ENCODE measurements at regions not wholly inside any gene's neighbourhood (a gene's known extent, or its start where the extent isn't known, plus 50 kb on each side); places are given as distances from the start of the nearest gene placed in this dataset.

GRCh38 chr7:153475239-153475638 lies 577.0 kb upstream of the DPP6 start:
- H3K9me3 ChIP-seq (ENCODE audit: low read length), result no peaks in the 10 kb centered on the region
- TF ChIP-seq CTCF (IDR thresholded peaks at IDR 0.05; ENCODE audit: poor library complexity, severe bottlenecking) (no peak), EP300 (conservative IDR thresholded peaks at IDR 0.05; ENCODE audit: poor library complexity, severe bottlenecking) (no peak), MXI1 (conservative IDR thresholded peaks at IDR 0.05; ENCODE audit: poor library complexity, severe bottlenecking) (no peak), POLR2AphosphoS5 (IDR thresholded peaks at IDR 0.05) (no peak), TAF1 (IDR thresholded peaks at IDR 0.05; ENCODE audit: low read depth) (no peak), SMC3 (conservative IDR thresholded peaks at IDR 0.05; ENCODE audit: poor library complexity) (no peak), RAD21 (conservative IDR thresholded peaks at IDR 0.05) (no peak), EZH2 (IDR thresholded peaks at IDR 0.05; ENCODE audit: borderline replicate concordance, insufficient read depth, low read length, poor library complexity, severe bottlenecking) (no peak)
- TF ChIP-seq, protein P1, sequence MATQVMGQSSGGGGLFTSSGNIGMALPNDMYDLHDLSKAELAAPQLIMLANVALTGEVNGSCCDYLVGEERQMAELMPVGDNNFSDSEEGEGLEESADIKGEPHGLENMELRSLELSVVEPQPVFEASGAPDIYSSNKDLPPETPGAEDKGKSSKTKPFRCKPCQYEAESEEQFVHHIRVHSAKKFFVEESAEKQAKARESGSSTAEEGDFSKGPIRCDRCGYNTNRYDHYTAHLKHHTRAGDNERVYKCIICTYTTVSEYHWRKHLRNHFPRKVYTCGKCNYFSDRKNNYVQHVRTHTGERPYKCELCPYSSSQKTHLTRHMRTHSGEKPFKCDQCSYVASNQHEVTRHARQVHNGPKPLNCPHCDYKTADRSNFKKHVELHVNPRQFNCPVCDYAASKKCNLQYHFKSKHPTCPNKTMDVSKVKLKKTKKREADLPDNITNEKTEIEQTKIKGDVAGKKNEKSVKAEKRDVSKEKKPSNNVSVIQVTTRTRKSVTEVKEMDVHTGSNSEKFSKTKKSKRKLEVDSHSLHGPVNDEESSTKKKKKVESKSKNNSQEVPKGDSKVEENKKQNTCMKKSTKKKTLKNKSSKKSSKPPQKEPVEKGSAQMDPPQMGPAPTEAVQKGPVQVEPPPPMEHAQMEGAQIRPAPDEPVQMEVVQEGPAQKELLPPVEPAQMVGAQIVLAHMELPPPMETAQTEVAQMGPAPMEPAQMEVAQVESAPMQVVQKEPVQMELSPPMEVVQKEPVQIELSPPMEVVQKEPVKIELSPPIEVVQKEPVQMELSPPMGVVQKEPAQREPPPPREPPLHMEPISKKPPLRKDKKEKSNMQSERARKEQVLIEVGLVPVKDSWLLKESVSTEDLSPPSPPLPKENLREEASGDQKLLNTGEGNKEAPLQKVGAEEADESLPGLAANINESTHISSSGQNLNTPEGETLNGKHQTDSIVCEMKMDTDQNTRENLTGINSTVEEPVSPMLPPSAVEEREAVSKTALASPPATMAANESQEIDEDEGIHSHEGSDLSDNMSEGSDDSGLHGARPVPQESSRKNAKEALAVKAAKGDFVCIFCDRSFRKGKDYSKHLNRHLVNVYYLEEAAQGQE (IDR thresholded peaks at IDR 0.05; ENCODE audit: borderline replicate concordance), result no peak

GRCh38 chr7:153476166-153476565 lies 576.0 kb upstream of the DPP6 start:
- Histone ChIP-seq H3F3A (ENCODE audit: insufficient read depth, low read length, poor library complexity, severe bottlenecking) (no peaks in the 10 kb centered on the region), H3K9me3 (ENCODE audit: low read length) (no peaks in the 10 kb centered on the region), H3K36me3 (ENCODE audit: insufficient read depth, low read length) (no peaks in the 10 kb centered on the region), H3K4me3 (ENCODE audit: low read length) (no peak overlapping the region), H3K4me2 (ENCODE audit: low read length) (no peak overlapping the region), H3K9ac (ENCODE audit: low read length) (no peak overlapping the region), H3K27me3 (ENCODE audit: insufficient read depth, low read depth, low read length) (no peaks in the 10 kb centered on the region), H4K20me1 (ENCODE audit: insufficient read depth) (no peaks in the 10 kb centered on the region), H3K79me2 (replicated peaks; ENCODE audit: insufficient read depth, low read length) (no peaks in the 10 kb centered on the region), H3K27ac (ENCODE audit: low read length) (no peak overlapping the region), H3K9me2 (ENCODE audit: insufficient read depth, low read length) (no peaks in the 10 kb centered on the region), H2AFZ (ENCODE audit: low read depth, low read length) (no peak overlapping the region)
- TF ChIP-seq CTCF (IDR thresholded peaks at IDR 0.05; ENCODE audit: poor library complexity, severe bottlenecking), result no peak
- no peak for TF ChIP-seq SMC3 (conservative IDR thresholded peaks at IDR 0.05; ENCODE audit: poor library complexity)
- TF ChIP-seq RAD21 (conservative IDR thresholded peaks at IDR 0.05), result no peak
- TF ChIP-seq POLR2AphosphoS5 (IDR thresholded peaks at IDR 0.05), result no peak
- no peak for TF ChIP-seq EP300 (conservative IDR thresholded peaks at IDR 0.05; ENCODE audit: poor library complexity, severe bottlenecking)
- no peak for TF ChIP-seq TAF1 (IDR thresholded peaks at IDR 0.05; ENCODE audit: low read depth)
- TF ChIP-seq EZH2 (IDR thresholded peaks at IDR 0.05; ENCODE audit: borderline replicate concordance, insufficient read depth, low read length, poor library complexity, severe bottlenecking), result no peak
- TF ChIP-seq, protein P1 (IDR thresholded peaks at IDR 0.05; ENCODE audit: borderline replicate concordance), result no peak
- TF ChIP-seq MXI1 (conservative IDR thresholded peaks at IDR 0.05; ENCODE audit: poor library complexity, severe bottlenecking), result no peak

More at GRCh38 chr7:153475239-153475638, 577.0 kb upstream of the DPP6 start:
- H3K9me2 ChIP-seq (ENCODE audit: insufficient read depth, low read length), result no peaks in the 10 kb centered on the region
- no peaks in the 10 kb centered on the region for H4K20me1 ChIP-seq (ENCODE audit: insufficient read depth)
- H3K4me2 ChIP-seq (ENCODE audit: low read length), result no peak overlapping the region
- H3K27me3 ChIP-seq (ENCODE audit: insufficient read depth, low read depth, low read length), result no peaks in the 10 kb centered on the region
- no peak overlapping the region for H3K4me3 ChIP-seq (ENCODE audit: low read length)
- H3K36me3 ChIP-seq (ENCODE audit: insufficient read depth, low read length), result no peaks in the 10 kb centered on the region
- no peak overlapping the region for H2AFZ ChIP-seq (ENCODE audit: low read depth, low read length)
- no peaks in the 10 kb centered on the region for H3F3A ChIP-seq (ENCODE audit: insufficient read depth, low read length, poor library complexity, severe bottlenecking)
- H3K9ac ChIP-seq (ENCODE audit: low read length), result no peak overlapping the region
- no peaks in the 10 kb centered on the region for H3K79me2 ChIP-seq (replicated peaks; ENCODE audit: insufficient read depth, low read length)
- H3K27ac ChIP-seq (ENCODE audit: low read length), result no peak overlapping the region
